ENCODE measurements at regions not wholly inside any gene's neighbourhood (a gene's known extent, or its start where the extent isn't known, plus 50 kb on each side); places are given as distances from the start of the nearest gene placed in this dataset.

DNA sequence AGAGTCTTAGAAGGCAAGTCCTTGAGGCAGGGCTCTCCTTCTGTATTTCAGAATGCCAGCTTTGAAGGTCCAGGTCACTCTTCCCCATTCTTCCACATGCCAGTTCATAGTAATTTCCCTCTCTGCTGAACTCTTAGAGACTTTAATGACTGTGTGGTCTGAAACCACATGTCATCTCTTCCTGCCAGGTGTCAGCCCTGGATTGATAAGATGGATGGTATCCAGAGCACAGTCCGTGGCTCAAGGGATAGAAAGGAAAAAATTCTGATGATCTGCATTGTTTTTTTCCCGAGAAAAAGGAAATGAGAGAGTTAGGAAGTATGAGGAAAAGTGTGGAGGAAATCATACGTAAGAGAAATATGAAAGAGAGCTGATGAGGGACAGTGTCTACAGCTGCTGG is 250.9 kb downstream of the TPBG start:
- no peak for ATAC-seq (ENCODE audit: low FRiP score in 2 of 2)
- no peak for TF ChIP-seq EP300 (IDR thresholded peaks at IDR 0.05)
- TF ChIP-seq CTCF (IDR thresholded peaks at IDR 0.05): no peak
- no peak for TF ChIP-seq POLR2A (IDR thresholded peaks at IDR 0.05)
- no peak for TF ChIP-seq POLR2AphosphoS5 (IDR thresholded peaks at IDR 0.05)

DNA sequence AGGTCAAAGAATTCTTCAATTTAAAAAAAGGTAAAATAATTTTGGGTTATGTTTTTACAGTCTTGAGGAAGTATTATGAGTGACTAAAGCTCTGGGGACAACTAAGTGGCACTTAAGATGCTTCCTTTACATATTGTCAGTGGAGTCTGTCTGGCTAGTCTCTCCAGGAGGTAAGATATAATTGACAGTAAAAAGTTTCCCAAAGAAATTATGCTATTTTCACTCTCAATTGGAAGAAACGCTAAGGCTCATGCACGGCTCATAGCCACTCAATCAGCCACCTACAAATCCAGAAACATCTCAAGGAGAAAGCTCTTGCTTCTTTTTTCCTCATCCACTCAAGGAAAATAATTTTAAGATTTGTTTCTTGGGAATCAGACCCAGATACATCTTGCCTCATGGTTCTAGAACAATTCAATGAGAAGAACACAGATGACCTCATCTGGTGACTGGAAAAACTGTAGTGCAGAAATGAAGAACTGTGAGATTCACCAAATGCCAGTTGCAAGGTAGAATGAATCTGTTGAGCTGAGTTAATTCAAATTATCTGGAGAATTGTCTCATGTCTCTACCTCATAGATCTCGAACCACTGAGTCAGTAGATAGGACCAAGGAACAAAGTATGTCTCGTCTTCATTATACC is 252.9 kb downstream of the TPBG start:
- Histone ChIP-seq H3K4me1 (no peaks in the 10 kb centered on the region), H3K4me3 (no peak overlapping the region), H3K36me3 (no peaks in the 10 kb centered on the region), H3K9me3 (no peaks in the 10 kb centered on the region), H3K27ac (no peak overlapping the region), H3K27me3 (no peaks in the 10 kb centered on the region)
- TF ChIP-seq CTCF (IDR thresholded peaks at IDR 0.05) (no peak), POLR2AphosphoS5 (IDR thresholded peaks at IDR 0.05) (no peak), EP300 (IDR thresholded peaks at IDR 0.05) (no peak), POLR2A (IDR thresholded peaks at IDR 0.05) (no peak)
- ATAC-seq (ENCODE audit: low FRiP score in 2 of 2) (no peak), DNase-seq (no peak)
- 77 to 81% methylated on average over 4 of the region's 4 CpGs for WGBS, 2 donors

More for the DNA sequence above, 250.9 kb downstream of the TPBG start:
- H3K4me3 ChIP-seq: no peak overlapping the region
- H3K36me3 ChIP-seq: no peaks in the 10 kb centered on the region
- H3K9me3 ChIP-seq: no peaks in the 10 kb centered on the region
- no peaks in the 10 kb centered on the region for H3K4me1 ChIP-seq
- H3K27ac ChIP-seq: no peak overlapping the region
- H3K27me3 ChIP-seq: no peaks in the 10 kb centered on the region
- 38 to 50% methylated on average over 3 of the region's 3 CpGs for WGBS, 2 donors
- DNase-seq: no peak

- H3K36me3 ChIP-seq: no peaks in the 10 kb centered on the region
- no peak for DNase-seq
- H3K27me3 ChIP-seq: no peaks in the 10 kb centered on the region
- TF ChIP-seq POLR2AphosphoS5 (IDR thresholded peaks at IDR 0.05): no peak
- TF ChIP-seq CTCF (IDR thresholded peaks at IDR 0.05): no peak
- no peak for TF ChIP-seq EP300 (IDR thresholded peaks at IDR 0.05)
- TF ChIP-seq POLR2A (IDR thresholded peaks at IDR 0.05): no peak
- no peak overlapping the region for H3K4me3 ChIP-seq
- no peaks in the 10 kb centered on the region for H3K4me1 ChIP-seq
- ATAC-seq (ENCODE audit: low FRiP score in 2 of 2): no peak
- H3K27ac ChIP-seq: no peak overlapping the region
- H3K9me3 ChIP-seq: no peaks in the 10 kb centered on the region
Observed at GRCh38 chr6:82617648-82618047, 254.0 kb downstream of the TPBG start.

DNA sequence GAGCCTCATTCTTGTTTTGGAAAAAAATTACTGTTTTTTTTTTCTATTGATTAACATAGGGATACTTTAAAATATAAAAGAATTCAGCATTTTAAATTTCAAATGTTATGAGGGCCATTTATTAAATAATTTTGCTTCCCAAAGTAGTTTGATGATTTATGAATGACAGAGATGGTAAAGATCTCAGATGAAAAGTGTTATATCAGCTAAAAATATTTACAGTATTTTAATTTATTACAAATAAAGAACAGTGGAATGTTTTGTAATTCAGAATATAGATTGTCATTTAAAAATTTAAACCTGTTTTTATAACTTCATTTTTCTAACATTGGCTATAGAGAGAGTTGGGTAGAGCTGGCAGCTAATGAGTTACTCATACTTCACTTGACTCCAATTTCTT is 256.0 kb downstream of the TPBG start:
- Histone ChIP-seq H3K27ac (no peak overlapping the region), H3K4me1 (no peaks in the 10 kb centered on the region), H3K36me3 (no peaks in the 10 kb centered on the region), H3K9me3 (no peaks in the 10 kb centered on the region), H3K4me3 (no peak overlapping the region), H3K27me3 (no peaks in the 10 kb centered on the region)
- DNase-seq (no peak), ATAC-seq (ENCODE audit: low FRiP score in 2 of 2) (no peak)
- TF ChIP-seq EP300 (IDR thresholded peaks at IDR 0.05): no peak
- no peak for TF ChIP-seq POLR2A (IDR thresholded peaks at IDR 0.05)
- TF ChIP-seq CTCF (IDR thresholded peaks at IDR 0.05): no peak
- TF ChIP-seq POLR2AphosphoS5 (IDR thresholded peaks at IDR 0.05): no peak

DNA sequence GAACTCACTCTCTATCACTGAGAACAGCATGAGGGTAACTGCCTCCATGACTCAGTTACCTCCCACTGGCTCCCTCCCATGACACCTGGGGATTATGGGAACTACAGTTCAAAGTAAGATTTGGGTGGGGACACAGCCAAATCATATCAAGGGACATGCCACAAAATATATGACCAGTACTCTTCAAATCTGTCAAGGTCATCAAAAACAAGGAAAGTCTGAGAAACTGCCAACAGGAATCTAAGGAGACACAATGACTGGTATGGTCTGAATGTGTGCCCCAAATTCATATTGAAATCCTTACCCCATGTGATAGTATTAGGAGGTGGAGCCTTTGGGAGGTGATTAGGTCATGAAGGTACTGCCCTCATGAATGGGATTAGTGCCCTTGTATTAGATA is 258.8 kb downstream of the TPBG start:
- H3K4me1 ChIP-seq: no peaks in the 10 kb centered on the region
- H3K27me3 ChIP-seq: no peaks in the 10 kb centered on the region
- no peak for DNase-seq
- no peaks in the 10 kb centered on the region for H3K36me3 ChIP-seq
- TF ChIP-seq CTCF (IDR thresholded peaks at IDR 0.05): no peak
- no peak for TF ChIP-seq EP300 (IDR thresholded peaks at IDR 0.05)
- TF ChIP-seq POLR2AphosphoS5 (IDR thresholded peaks at IDR 0.05): no peak
- no peak for TF ChIP-seq POLR2A (IDR thresholded peaks at IDR 0.05)
- ATAC-seq (ENCODE audit: low FRiP score in 2 of 2): no peak
- no peak overlapping the region for H3K27ac ChIP-seq
- no peak overlapping the region for H3K4me3 ChIP-seq
- no peaks in the 10 kb centered on the region for H3K9me3 ChIP-seq
